OCI-LY7 (cell line): ENCODE measurements at regions not wholly inside any gene's neighbourhood (a gene's known extent, or its start where the extent isn't known, plus 50 kb on each side); places are given as distances from the start of the nearest gene placed in this dataset.

ENCODE experiments used
- BruUV-seq: library from RNA; stranded (reverse); fragments of 400-500 nt; replicated peaks from 2 replicates; lab custom pipeline; 2021; lab: Mats Ljungman, UMichigan
- CTCF ChIA-PET: fragments of 300-600 bp; sonication (Branson Sonifier 250); formaldehyde crosslinking; loops from one replicate; lab custom pipeline; 2022; ENCODE audit warnings: antibody characterized with exemption; ENCODE audit not compliant: unreplicated experiment; lab: Charles Lee
- POLR2A ChIA-PET: fragments of 300-600 bp; sonication (Branson Sonifier 250); formaldehyde crosslinking; loops from one replicate; lab custom pipeline; 2022; ENCODE audit warnings: antibody characterized with exemption; lab: Charles Lee
- DNase-seq: peaks from one replicate; pipeline ENCODE4 v3.0.0-alpha.2; 2015; ENCODE audit warnings: low spot score
- H2AFZ ChIP-seq: fragments of 200-600 bp; sonication (generic), shearing (Covaris generic); 2 replicates; pipeline ENCODE4 v1.6.1; 2014; ENCODE audit warnings: mild to moderate bottlenecking, antibody characterized with exemption, low read length, moderate library complexity
- H3K27ac ChIP-seq: fragments of 200-600 bp; sonication (generic); 2 replicates; pipeline ENCODE4 v1.5.1; 2014; ENCODE audit warnings: mixed run types, low read depth, mild to moderate bottlenecking, moderate library complexity, low read length, inconsistent platforms; ENCODE audit not compliant: poor library complexity, severe bottlenecking
- H3K36me3 ChIP-seq: fragments of 200-600 bp; sonication (generic); 2 replicates; pipeline ENCODE4 v1.6.1; 2014; ENCODE audit warnings: mild to moderate bottlenecking, antibody characterized with exemption, low read length, moderate library complexity, mixed read lengths; ENCODE audit not compliant: insufficient read depth
- H3K4me1 ChIP-seq: fragments of 200-600 bp; sonication (generic); 2 replicates; pipeline ENCODE4 v1.5.1; 2014; ENCODE audit warnings: mild to moderate bottlenecking, low read length; ENCODE audit not compliant: insufficient read depth, poor library complexity, severe bottlenecking
- H3K4me2 ChIP-seq: fragments of 200-600 bp; sonication (generic); 2 replicates; pipeline ENCODE4 v1.6.1; 2014; ENCODE audit warnings: mild to moderate bottlenecking, low read length
- H3K4me3 ChIP-seq: fragments of 200-600 bp; sonication (generic); 2 replicates; pipeline ENCODE4 v1.5.1; 2014; ENCODE audit warnings: mild to moderate bottlenecking, low read depth, low read length; ENCODE audit not compliant: poor library complexity, severe bottlenecking
- H3K79me2 ChIP-seq: fragments of 200-600 bp; sonication (generic); 2 replicates; pipeline ENCODE4 v1.6.1; 2016; ENCODE audit warnings: low read depth, mild to moderate bottlenecking, low read length, moderate library complexity, mixed read lengths; ENCODE audit not compliant: insufficient read depth
- H3K9me2 ChIP-seq: fragments of 200-600 bp; sonication (generic); 2 replicates; pipeline ENCODE4 v1.6.1; 2016; ENCODE audit warnings: mild to moderate bottlenecking, low read length, mixed read lengths; ENCODE audit not compliant: insufficient read depth
- H3K9me3 ChIP-seq: fragments of 200-600 bp; sonication (generic); 2 replicates; pipeline ENCODE4 v1.6.1; 2014; ENCODE audit warnings: mild to moderate bottlenecking, mixed run types, low read length, mixed read lengths
- H4K20me1 ChIP-seq: fragments of 200-600 bp; sonication (generic); 2 replicates; pipeline ENCODE4 v1.6.1; 2014; ENCODE audit warnings: mild to moderate bottlenecking, antibody characterized with exemption, low read length, moderate library complexity, mixed read lengths; ENCODE audit not compliant: insufficient read depth
- CTCF ChIP-seq: fragments of 200-600 bp; sonication (generic); conservative IDR thresholded peaks from 2 replicates; pipeline ENCODE4 v1.5.1; 2014; ENCODE audit warnings: mild to moderate bottlenecking, antibody characterized with exemption, low read length, moderate library complexity, mixed read lengths
- EZH2phosphoT487 ChIP-seq: fragments of 200-600 bp; sonication (generic); IDR thresholded peaks from 2 replicates; pipeline ENCODE4 v1.6.1; 2018; ENCODE audit warnings: low read depth, borderline replicate concordance, mild to moderate bottlenecking, mixed run types, antibody characterized with exemption, low read length, moderate library complexity, mixed read lengths
- intact Hi-C: fragments of 100-400 bp; cut with micrococcal nuclease; formaldehyde crosslinking; loops from one replicate; pipeline ENCODE4 v1.10.0; 2022; ENCODE audit not compliant: unreplicated experiment

DNA sequence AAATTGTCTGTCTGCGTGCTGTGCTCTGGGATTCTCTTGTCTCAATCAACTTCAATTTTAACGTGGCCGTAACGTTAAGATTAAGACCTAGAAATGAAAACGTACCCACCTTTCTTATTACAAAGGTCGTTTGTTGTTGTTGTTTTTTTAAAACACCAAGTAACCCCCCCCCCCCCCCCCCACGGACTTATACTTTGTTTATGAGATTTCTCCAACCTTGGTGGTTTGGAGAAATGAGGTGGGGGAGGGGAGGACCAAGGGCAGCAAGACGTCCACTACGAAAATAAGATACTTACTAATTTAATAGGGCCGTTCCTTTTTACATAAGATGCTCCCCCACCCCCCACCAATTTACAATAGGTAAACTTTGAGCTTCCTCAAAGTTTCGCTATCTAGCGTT lies 244.4 kb upstream of the TOPAZ1 start:
- Histone ChIP-seq H3K4me2 (peak overlapping the region; percentile 83), H3K9me2 (no peaks in the 10 kb centered on the region), H2AFZ (peak overlapping the region; percentile 68), H3K27ac (no peak overlapping the region), H3K36me3 (no peaks in the 10 kb centered on the region), H4K20me1 (no peaks in the 10 kb centered on the region), H3K4me3 (peak overlapping the region; percentile 93), H3K79me2 (peaks cover 12% of the 10 kb centered on the region; the same call in 1 of the 2 replicates), H3K9me3 (no peaks in the 10 kb centered on the region), H3K4me1 (peaks cover 52% of the 10 kb centered on the region)
- no peak for DNase-seq
- BruUV-seq: no TSS peak
- POLR2A ChIA-PET: interaction anchor here (0.8 to 1.3 kb wide), 2 partner anchors 12 to 100 kb away, joined by 3 to 4 read pairs; no protein-coding TSS in a partner anchor
- no peak for TF ChIP-seq EZH2phosphoT487
- CTCF ChIA-PET: no interaction called here
- intact Hi-C loops: loop anchor here (5.0 kb wide), 2 partner anchors 305 to 340 kb away; partner anchors contain the start of genes ABHD5 and TCAIM

DNA sequence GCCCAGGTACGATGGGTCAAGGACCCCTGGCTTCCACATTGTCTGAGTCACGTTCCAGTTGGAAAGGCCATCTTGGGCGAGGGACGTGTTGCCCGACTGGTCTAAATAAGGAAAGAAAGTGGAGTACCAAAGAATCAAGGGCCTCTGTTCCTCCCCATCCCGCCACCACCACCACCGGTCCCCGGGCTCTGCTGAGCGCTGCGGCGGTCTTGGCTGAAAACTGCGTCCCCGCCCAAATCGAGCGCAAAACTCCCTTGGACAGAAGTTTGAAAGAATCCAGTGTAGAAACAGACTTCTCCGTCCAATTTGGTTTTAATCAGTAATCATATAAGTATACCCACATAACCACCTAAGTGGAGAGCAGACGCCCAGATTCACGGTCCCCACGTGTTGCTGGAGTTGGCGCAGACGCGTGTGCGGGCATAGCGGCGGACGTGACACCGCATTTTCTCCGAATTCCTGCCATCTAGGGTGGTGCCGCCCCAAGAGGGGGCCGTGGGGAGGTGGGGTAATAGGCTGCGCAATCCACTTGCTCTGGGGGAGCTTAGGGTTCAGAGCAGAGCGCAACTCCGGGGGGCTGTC lies 243.8 kb upstream of the TOPAZ1 start:
- Histone ChIP-seq H3K4me1 (peaks cover 52% of the 10 kb centered on the region), H3K36me3 (no peaks in the 10 kb centered on the region), H3K9me3 (no peaks in the 10 kb centered on the region), H3K27ac (no peak overlapping the region), H2AFZ (peak overlapping the region; percentile 46; the same call in 1 of the 2 replicates), H3K4me3 (peak overlapping the region; percentile 93), H3K9me2 (no peaks in the 10 kb centered on the region), H3K79me2 (peaks cover 12% of the 10 kb centered on the region; the same call in 1 of the 2 replicates), H4K20me1 (no peaks in the 10 kb centered on the region), H3K4me2 (peak overlapping the region; percentile 83)
- intact Hi-C loops: loop anchor here (2.0 to 5.0 kb wide), 3 partner anchors 49 to 339 kb away; partner anchors contain the start of genes ABHD5 and TCAIM
- TF ChIP-seq EZH2phosphoT487 (no peak), CTCF (no peak)
- peak; percentile 40 for DNase-seq
- CTCF ChIA-PET: no interaction called here
- BruUV-seq: no TSS peak
- POLR2A ChIA-PET: interaction anchor here (1.3 kb wide), 1 partner anchor 101 kb away, joined by 4 read pairs; no protein-coding TSS in a partner anchor

GRCh38 chr3:43998370-43998835 lies 243.3 kb upstream of the TOPAZ1 start:
- Histone ChIP-seq H3K9me2 (no peaks in the 10 kb centered on the region), H3K4me2 (peak overlapping the region; percentile 83), H3K36me3 (no peaks in the 10 kb centered on the region), H3K27ac (peak overlapping the region; percentile 14), H4K20me1 (no peaks in the 10 kb centered on the region), H2AFZ (peak overlapping the region; percentile 46; the same call in 1 of the 2 replicates), H3K9me3 (no peaks in the 10 kb centered on the region), H3K4me1 (peaks cover 52% of the 10 kb centered on the region), H3K79me2 (peaks cover 12% of the 10 kb centered on the region; the same call in 1 of the 2 replicates), H3K4me3 (peak overlapping the region; percentile 93)
- TF ChIP-seq CTCF (no peak), EZH2phosphoT487 (no peak)
- CTCF ChIA-PET: no interaction called here
- intact Hi-C loops: loop anchor here (2.0 to 5.0 kb wide), 3 partner anchors 48 to 339 kb away; partner anchors contain the start of genes ABHD5 and TCAIM
- TSS peak; percentile 79 for BruUV-seq
- POLR2A ChIA-PET: no interaction called here
- peak; percentile 44 for DNase-seq
